Endodermal cell (in vitro differentiated cells): ENCODE measurements at regions not wholly inside any gene's neighbourhood (a gene's known extent, or its start where the extent isn't known, plus 50 kb on each side); places are given as distances from the start of the nearest gene placed in this dataset.

Source experiments
- DNase-seq: peaks from one replicate; pipeline ENCODE4 v3.0.0-alpha.2; 2017
- H3K27ac ChIP-seq: 2 replicates; pipeline ENCODE4 v1.5.1; 2013; ENCODE audit warnings: mild to moderate bottlenecking, low read depth, low read length, moderate library complexity
- H3K27me3 ChIP-seq: 2 replicates; pipeline ENCODE4 v1.6.1; 2013; ENCODE audit warnings: mild to moderate bottlenecking, low read length, moderate library complexity; ENCODE audit not compliant: insufficient read depth, control insufficient read depth, poor library complexity, severe bottlenecking
- H3K36me3 ChIP-seq: 2 replicates; pipeline ENCODE4 v1.7.0; 2013; ENCODE audit warnings: mild to moderate bottlenecking, low read length, moderate library complexity; ENCODE audit not compliant: control insufficient read depth, insufficient read depth
- H3K4me1 ChIP-seq: one replicate; pipeline ENCODE4 v1.7.0; 2013; ENCODE audit warnings: low read length; ENCODE audit not compliant: control insufficient read depth, insufficient read depth
- H3K4me3 ChIP-seq: 2 replicates; pipeline ENCODE4 v1.5.1; 2013; ENCODE audit warnings: mild to moderate bottlenecking, low read length, moderate library complexity
- H3K9ac ChIP-seq: 2 replicates; pipeline ENCODE4 v1.6.1; 2013; ENCODE audit warnings: mild to moderate bottlenecking, low read length, moderate library complexity; ENCODE audit not compliant: poor library complexity, severe bottlenecking; ENCODE audit errors: extremely low read depth
- H3K9me3 ChIP-seq: 2 replicates; pipeline ENCODE4 v1.6.1; 2013; ENCODE audit warnings: mild to moderate bottlenecking, low read length, moderate library complexity; ENCODE audit not compliant: control insufficient read depth
- H3K27ac Mint-ChIP-seq: 2 replicates; pipeline ENCODE4 v1.8.0; 2020; ENCODE audit warnings: mixed read lengths
- H3K27me3 Mint-ChIP-seq: 2 replicates; pipeline ENCODE4 v1.8.0; 2021; ENCODE audit warnings: mild to moderate bottlenecking, mixed read lengths; ENCODE audit not compliant: insufficient read depth
- H3K36me3 Mint-ChIP-seq: 2 replicates; pipeline ENCODE4 v1.8.0; 2020; ENCODE audit warnings: low read depth, mixed read lengths
- H3K4me1 Mint-ChIP-seq: 2 replicates; pipeline ENCODE4 v1.8.0; 2020; ENCODE audit warnings: mixed read lengths
- H3K4me3 Mint-ChIP-seq: 2 replicates; pipeline ENCODE4 v1.8.0; 2020; ENCODE audit warnings: mild to moderate bottlenecking, moderate library complexity, mixed read lengths
- H3K9me3 Mint-ChIP-seq: 2 replicates; pipeline ENCODE4 v1.8.0; 2020; ENCODE audit warnings: mild to moderate bottlenecking, mixed read lengths
- CTCF ChIP-seq: fragments of 200-600 bp; sonication (generic); conservative IDR thresholded peaks from 2 replicates; pipeline ENCODE4 v1.5.0; 2021; ENCODE audit warnings: antibody characterized with exemption, mild to moderate bottlenecking
- WGBS, 2 experiments: methylation state at CpG; one replicate each; pipeline versions ENCODE4 v1.1.5 to v1.1.7; 2013; ENCODE audit warnings: missing lambda C conversion rate in 2 of 2, mixed read lengths in 1 of 2; ENCODE audit not compliant: insufficient coverage in 1 of 2, insufficient read length in 1 of 2; 5-methylcytosine and 5-hydroxymethylcytosine counted together

- Mint-ChIP-seq H3K4me3 (no peak overlapping the region), H3K36me3 (no peaks in the 10 kb centered on the region), H3K4me1 (peaks cover 18% of the 10 kb centered on the region), H3K27me3 (no peaks in the 10 kb centered on the region), H3K27ac (no peak overlapping the region), H3K9me3 (no peaks in the 10 kb centered on the region)
- Histone ChIP-seq H3K9me3 (no peaks in the 10 kb centered on the region), H3K36me3 (no peaks in the 10 kb centered on the region), H3K27ac (no peak overlapping the region), H3K9ac (no peak overlapping the region), H3K4me1 (no peaks in the 10 kb centered on the region), H3K4me3 (no peak overlapping the region), H3K27me3 (no peaks in the 10 kb centered on the region)
- no peak for DNase-seq
- WGBS, 2 experiments = 78 to 80% methylated on average over 6 to 9 of the region's 9 CpGs
- TF ChIP-seq CTCF = no peak
These were observed 266.1 kb upstream of the RAB6C start for GRCh38 chr2:129713337-129713736.

GRCh38 chr2:129716781-129717559, 262.5 kb upstream of the RAB6C start:
- no peak overlapping the region for H3K9ac ChIP-seq
- H3K4me3 ChIP-seq = no peak overlapping the region
- 79 to 86% methylated on average over 6 to 11 of the region's 12 CpGs for WGBS, 2 experiments
- Mint-ChIP-seq H3K36me3 (no peaks in the 10 kb centered on the region), H3K9me3 (no peaks in the 10 kb centered on the region), H3K27me3 (no peaks in the 10 kb centered on the region), H3K4me1 (peaks cover 25% of the 10 kb centered on the region), H3K27ac (no peak overlapping the region), H3K4me3 (no peak overlapping the region)
- no peaks in the 10 kb centered on the region for H3K27me3 ChIP-seq
- H3K27ac ChIP-seq = no peak overlapping the region
- TF ChIP-seq CTCF = no peak
- H3K9me3 ChIP-seq = no peaks in the 10 kb centered on the region
- peak; percentile 70 for DNase-seq
- H3K36me3 ChIP-seq = no peaks in the 10 kb centered on the region
- H3K4me1 ChIP-seq = no peaks in the 10 kb centered on the region

GRCh38 chr2:129717560-129718130, 261.8 kb upstream of the RAB6C start:
- Mint-ChIP-seq H3K36me3 (no peaks in the 10 kb centered on the region), H3K4me3 (no peak overlapping the region), H3K4me1 (peaks cover 25% of the 10 kb centered on the region), H3K27ac (no peak overlapping the region), H3K9me3 (no peaks in the 10 kb centered on the region), H3K27me3 (no peaks in the 10 kb centered on the region)
- H3K9ac ChIP-seq = no peak overlapping the region
- H3K4me1 ChIP-seq = no peaks in the 10 kb centered on the region
- no peaks in the 10 kb centered on the region for H3K9me3 ChIP-seq
- 63 to 65% methylated on average over 9 to 11 of the region's 11 CpGs for WGBS, 2 experiments
- H3K4me3 ChIP-seq = no peak overlapping the region
- no peak overlapping the region for H3K27ac ChIP-seq
- no peaks in the 10 kb centered on the region for H3K27me3 ChIP-seq
- DNase-seq = peak; percentile 75
- H3K36me3 ChIP-seq = no peaks in the 10 kb centered on the region
- TF ChIP-seq CTCF = no peak
